HepG2 (cell line): ENCODE measurements at regions not wholly inside any gene's neighbourhood (a gene's known extent, or its start where the extent isn't known, plus 50 kb on each side); places are given as distances from the start of the nearest gene placed in this dataset.

Experiments used
- FOXM1 ChIP-seq: sonication (generic); formaldehyde crosslinking; IDR thresholded peaks from 2 replicates; pipeline ENCODE4 v1.5.0; 2020; ENCODE audit warnings: missing genetic modification reagents
- HNRNPH1 ChIP-seq: fragments of 200-400 bp; formaldehyde crosslinking; optimal IDR thresholded peaks from 2 replicates; pipeline ENCODE3; 2017; ENCODE audit warnings: mild to moderate bottlenecking, low read depth, low read length
- MAFF ChIP-seq: IDR thresholded peaks from 2 replicates; pipeline ENCODE4 v1.6.1; 2011; ENCODE audit warnings: low read depth, low read length, improper control_type of control experiment
- MAX ChIP-seq: IDR thresholded peaks from 2 replicates; pipeline ENCODE4 v1.6.1; 2012; ENCODE audit warnings: inconsistent platforms
- MZF1 ChIP-seq: sonication (generic); formaldehyde crosslinking; IDR thresholded peaks from 2 replicates; pipeline ENCODE4 v1.8.1; 2023; ENCODE audit warnings: mild to moderate bottlenecking, missing genetic modification reagents, borderline replicate concordance
- PCBP2 ChIP-seq: fragments of 200-400 bp; formaldehyde crosslinking; optimal IDR thresholded peaks from 2 replicates; pipeline ENCODE3; 2018; ENCODE audit warnings: low read length, low read depth; ENCODE audit not compliant: poor library complexity, severe bottlenecking
- SOX5 ChIP-seq: IDR thresholded peaks from 2 replicates; pipeline ENCODE4 v1.6.1; 2016; ENCODE audit warnings: borderline replicate concordance
- ZNF644 ChIP-seq: IDR thresholded peaks from 2 replicates; pipeline ENCODE4 v1.6.1; 2016; ENCODE audit warnings: low read depth
- TF ChIP-seq, protein P1 (sequence below): sonication (generic); formaldehyde crosslinking; IDR thresholded peaks from 2 replicates; pipeline ENCODE4 v1.5.0; 2020; ENCODE audit warnings: mild to moderate bottlenecking, missing genetic modification reagents, moderate library complexity

GRCh38 chr1:36636206-36636605 lies 153.5 kb upstream of the CSF3R start:
- TF ChIP-seq MAFF (no peak), FOXM1 (CRISPR knock-in tag) (no peak), MZF1 (CRISPR knock-in tag) (no peak), SOX5 (CRISPR knock-in tag) (no peak), HNRNPH1 (no peak), PCBP2 (no peak), ZNF644 (CRISPR knock-in tag) (no peak), MAX (no peak)
- TF ChIP-seq, protein P1, sequence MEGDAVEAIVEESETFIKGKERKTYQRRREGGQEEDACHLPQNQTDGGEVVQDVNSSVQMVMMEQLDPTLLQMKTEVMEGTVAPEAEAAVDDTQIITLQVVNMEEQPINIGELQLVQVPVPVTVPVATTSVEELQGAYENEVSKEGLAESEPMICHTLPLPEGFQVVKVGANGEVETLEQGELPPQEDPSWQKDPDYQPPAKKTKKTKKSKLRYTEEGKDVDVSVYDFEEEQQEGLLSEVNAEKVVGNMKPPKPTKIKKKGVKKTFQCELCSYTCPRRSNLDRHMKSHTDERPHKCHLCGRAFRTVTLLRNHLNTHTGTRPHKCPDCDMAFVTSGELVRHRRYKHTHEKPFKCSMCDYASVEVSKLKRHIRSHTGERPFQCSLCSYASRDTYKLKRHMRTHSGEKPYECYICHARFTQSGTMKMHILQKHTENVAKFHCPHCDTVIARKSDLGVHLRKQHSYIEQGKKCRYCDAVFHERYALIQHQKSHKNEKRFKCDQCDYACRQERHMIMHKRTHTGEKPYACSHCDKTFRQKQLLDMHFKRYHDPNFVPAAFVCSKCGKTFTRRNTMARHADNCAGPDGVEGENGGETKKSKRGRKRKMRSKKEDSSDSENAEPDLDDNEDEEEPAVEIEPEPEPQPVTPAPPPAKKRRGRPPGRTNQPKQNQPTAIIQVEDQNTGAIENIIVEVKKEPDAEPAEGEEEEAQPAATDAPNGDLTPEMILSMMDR, result no peak
